Kidney tubule cell (primary cell): ENCODE measurements at regions not wholly inside any gene's neighbourhood (a gene's known extent, or its start where the extent isn't known, plus 50 kb on each side); places are given as distances from the start of the nearest gene placed in this dataset.
A peak's percentile ranks its signal among the peaks of the same experiment; 100 is the strongest.
"Not testable (repeated sequence)": the region's sequence is repeated elsewhere in the genome, so short reads cannot be mapped to it uniquely, and the experiment has no call there.

Experiments
- DNase-seq: peaks from one replicate; pipeline ENCODE4 v3.0.0-alpha.2; 2018; ENCODE audit warnings: low spot score

GRCh38 chr2:120498576-120499394 is 152.8 kb downstream of the INHBB start:
- no peak for DNase-seq

DNA sequence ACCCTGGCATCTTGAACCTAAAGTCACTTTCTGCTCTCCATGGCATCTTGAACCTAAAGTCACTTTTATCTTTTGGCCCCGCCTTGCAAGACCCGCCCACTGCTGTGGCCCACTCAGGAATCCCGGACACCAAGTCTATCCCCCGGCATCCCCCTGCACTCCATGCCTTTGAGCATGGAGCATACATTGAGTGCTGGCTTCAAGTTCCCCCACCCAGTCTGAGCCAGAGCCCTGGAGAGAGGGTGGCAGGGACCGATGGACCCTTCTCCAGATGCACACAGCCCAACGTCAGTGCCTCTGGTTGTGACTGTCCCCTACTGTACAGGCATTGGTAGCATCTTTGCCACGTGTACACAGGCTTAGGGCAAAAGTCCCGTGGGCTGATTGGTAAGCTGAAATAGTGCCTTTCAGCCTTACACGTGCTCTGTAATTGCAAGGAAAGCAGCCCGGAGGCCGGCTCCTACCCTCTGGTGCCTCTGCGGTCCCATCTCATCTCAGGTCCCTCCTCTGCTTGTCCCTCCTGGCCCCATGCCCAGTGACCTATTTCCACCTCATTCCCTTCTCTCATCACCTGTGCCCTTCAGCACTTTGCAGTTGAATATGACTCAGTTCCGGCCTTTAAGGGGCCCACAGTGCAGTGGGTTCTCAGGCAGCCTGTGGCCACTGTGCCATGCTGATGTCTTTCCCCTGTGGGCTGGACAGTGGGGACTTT is 154.0 kb downstream of the INHBB start:
- DNase-seq: peak; percentile 48

DNA sequence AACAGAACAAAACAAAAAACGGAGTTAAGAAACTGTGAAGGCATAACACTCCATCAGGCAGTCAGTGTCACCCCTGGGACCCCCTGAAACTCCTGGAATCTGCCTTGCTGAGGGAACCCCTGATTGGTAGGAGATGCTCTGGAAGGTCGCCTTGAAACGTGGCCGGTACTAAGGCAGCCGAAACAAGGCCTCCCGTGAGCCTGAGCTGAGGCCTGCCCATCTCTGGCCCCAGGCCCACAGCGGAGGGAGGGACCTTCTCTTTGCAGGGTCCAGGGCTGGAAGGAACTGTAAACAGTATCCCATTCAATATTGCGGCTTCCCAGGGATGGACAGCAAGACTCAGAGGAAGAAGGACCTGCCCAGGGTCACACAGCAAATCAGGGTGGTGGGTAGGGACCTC is 155.7 kb downstream of the INHBB start:
- DNase-seq: no peak

GRCh38 chr2:120502357-120502756 is 156.4 kb downstream of the INHBB start:
- DNase-seq: no peak

DNA sequence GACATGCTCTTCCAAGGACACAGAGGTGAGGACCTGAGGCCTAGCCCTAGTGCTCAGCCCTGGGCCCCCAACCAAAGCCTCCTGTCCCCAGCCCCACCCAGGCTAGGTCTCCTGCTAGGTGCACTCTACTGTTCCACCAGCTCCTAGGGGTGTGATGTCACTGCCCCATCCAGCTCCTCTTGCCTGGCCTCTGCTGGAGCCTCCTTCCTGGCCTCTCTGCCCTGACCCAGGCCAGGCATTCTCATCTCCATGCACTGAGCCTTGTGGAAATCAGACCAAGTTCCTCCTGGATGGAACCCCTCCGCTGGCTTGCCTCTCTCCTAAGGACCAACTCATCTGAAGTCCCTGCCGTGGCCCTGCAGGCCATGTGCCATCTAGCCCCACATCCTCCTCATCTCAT is 156.8 kb downstream of the INHBB start:
- no peak for DNase-seq

- DNase-seq: no peak
Measured at GRCh38 chr2:120503206-120503792, 157.4 kb downstream of the INHBB start.

DNA sequence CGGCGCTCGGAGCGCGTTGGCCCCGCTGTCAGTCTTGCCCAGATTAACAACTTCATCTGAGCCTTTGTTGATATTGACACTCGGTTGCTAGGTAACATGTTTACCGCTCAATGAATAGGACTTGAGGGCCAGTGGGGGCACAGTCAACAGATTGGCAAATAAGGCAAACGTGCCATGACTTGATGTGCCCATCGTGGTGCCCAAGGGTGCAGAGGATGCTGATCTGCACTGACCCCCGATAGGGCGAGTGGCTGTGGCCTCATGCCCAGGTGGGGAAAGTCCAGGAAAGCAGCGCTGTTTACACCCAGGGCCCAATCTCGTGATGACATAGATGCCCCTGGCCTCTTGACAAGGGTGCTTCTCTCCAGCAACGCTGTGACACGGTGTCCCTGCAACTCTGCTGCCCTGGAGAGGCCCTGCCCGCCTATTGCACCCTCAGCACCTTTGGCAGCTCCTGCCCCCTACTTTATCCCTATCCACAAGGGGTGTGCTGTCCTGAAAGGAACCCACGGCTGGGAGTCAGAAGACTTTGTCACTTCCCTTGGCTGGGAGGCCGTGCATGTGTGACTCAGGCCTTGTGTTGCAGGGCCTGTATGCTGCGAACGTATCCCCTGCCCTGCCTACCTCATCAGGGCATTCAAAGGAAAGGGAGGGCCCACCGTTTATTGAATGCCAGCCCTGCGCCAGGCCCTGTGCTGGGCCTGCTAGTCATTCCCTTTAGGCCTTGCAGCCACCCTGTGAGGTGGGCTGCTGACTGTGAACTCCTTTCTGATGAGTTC is 158.0 kb downstream of the INHBB start:
- peak; percentile 19 for DNase-seq

- DNase-seq: no peak
Measured at GRCh38 chr2:120504936-120505705, 159.2 kb downstream of the INHBB start.

- DNase-seq: no peak
Measured at GRCh38 chr2:120508567-120509041, 162.7 kb downstream of the INHBB start.

DNA sequence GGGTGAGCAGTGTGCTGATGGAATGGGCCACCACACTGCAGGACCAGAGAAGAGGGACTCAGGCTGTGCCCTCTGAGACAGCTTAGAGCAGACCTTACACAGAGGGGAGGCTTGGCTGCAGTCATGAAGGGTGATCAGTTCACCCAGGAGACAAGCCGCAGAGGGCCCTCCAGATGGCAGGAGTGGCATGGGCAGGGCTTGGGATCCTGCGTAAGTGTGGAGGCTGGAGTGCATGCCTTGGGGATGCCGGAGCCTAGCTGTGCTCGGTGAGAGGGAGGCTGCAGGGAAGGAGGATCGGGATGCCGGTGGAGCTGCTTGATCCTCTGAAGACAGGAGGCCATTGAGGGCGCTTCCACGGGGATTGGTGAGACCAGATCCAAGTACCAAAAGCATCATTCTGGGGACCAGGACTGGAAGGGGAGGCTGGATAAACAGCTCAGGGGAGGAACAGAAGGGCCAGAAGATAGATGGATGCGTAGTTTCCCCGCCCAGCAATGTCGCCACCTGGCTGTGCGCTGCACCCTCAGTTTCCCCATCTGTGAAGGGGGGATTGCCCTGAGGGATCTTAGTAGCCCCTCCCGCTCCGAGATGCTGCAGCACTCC is 163.4 kb downstream of the INHBB start:
- DNase-seq: no peak

GRCh38 chr2:120509991-120510735 is 164.2 kb downstream of the INHBB start:
- no peak for DNase-seq

GRCh38 chr2:120510751-120511395 is 164.9 kb downstream of the INHBB start:
- no peak for DNase-seq

- no peak for DNase-seq
Measured at GRCh38 chr2:120511536-120511935, 165.6 kb downstream of the INHBB start.

DNA sequence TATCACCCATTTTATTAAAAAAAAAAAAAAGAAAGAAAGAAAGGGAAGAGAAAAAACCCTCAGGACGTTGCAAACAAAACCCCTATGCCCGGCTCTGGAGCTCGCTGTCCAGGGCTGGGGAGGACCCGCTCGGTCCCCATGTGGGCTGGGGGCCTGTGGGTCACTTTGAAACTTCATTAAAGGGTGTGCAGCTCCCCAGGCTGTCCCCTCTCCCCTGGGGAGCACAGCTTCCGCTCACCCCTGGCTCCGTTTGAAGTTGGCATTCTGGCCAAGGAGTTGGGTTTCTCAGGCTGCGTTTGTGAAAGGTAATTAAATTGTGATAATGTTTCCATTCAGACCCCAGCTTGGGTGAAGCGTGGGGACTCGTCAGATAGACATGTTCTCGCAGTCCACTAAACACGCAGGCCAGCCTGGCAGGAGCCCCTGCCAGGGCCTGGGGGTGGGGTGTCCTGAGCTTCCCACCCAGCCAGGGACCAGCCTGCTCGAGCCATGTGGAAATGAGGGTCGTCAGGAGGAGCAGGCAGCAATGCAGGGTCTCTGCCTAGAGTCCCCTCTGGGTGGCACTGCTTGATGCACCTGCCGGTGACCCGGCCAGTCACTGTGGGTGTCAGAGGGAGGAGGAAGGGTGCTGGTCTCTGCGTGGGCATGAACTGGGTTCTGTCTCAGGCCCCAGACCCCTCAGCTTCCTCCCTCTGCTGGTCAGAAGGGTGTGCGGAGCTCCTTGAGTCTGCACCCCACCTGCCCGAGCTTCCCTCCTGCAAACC is 166.2 kb downstream of the INHBB start:
- no peak for DNase-seq

DNA sequence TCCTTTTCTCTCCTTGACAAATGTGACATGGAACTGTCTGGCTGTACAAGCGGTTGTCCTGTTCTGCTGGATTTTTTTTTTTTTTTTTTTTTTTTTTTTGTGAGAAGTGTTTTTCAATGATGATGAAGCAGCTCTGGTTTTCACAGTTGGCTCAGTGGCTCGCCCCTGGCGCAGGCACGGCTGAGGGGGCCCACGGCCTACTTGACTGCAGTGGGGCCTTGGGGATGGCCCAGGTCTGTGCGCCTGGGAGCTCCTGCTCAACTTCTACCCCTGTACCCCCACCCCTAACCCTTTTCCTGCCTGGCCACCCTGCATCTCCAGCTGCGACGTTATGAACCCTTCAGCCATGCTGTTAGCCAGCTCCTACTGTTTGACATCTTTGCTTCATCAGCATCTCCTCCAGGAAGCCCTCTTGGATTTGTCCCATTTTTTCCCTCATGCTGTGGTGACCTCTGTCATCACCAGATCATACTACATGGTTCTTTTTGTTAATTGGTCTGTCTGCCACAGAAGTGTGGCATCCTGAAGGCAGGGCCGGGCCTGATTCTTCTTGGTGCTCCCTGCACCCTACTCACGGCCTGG is 167.9 kb downstream of the INHBB start:
- DNase-seq: no peak

DNA sequence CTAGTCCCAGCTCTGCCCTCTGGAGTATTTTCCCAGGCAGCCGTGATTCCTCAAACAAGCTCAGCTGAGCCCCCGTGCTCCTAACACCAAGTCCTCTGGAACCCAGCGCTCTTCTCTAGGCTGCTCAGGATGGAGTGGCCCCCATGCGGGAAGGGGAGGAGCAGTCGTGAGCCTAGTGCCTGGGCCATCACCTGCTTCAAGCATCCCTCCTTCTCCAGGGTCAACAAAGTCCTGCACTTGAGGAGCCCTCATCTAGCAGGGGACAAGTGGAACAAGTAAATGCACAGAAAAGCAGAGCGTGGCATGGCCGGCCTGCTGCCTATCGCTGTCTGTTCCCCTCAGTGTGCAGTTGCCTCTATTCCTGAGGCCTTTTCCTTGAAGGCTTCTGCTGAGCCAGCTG is 168.6 kb downstream of the INHBB start:
- DNase-seq: no peak

GRCh38 chr2:120515066-120515758 is 169.3 kb downstream of the INHBB start:
- DNase-seq: not testable (repeated sequence)
